H9 (cell line): ENCODE measurements at regions not wholly inside any gene's neighbourhood (a gene's known extent, or its start where the extent isn't known, plus 50 kb on each side); places are given as distances from the start of the nearest gene placed in this dataset.

Experiments
- DNase-seq: peaks from one replicate; pipeline ENCODE4 v3.0.0-alpha.2; 2017
- H2AFZ ChIP-seq: one replicate; pipeline ENCODE4 v1.6.1; 2013; ENCODE audit warnings: mild to moderate bottlenecking, low read length, control low read depth, moderate library complexity
- H2AK5ac ChIP-seq: 2 replicates; pipeline ENCODE4 v1.6.1; 2013; ENCODE audit warnings: low read length, control low read depth, mixed read lengths; ENCODE audit not compliant: insufficient read length
- H2BK120ac ChIP-seq: one replicate; pipeline ENCODE4 v1.6.1; 2013; ENCODE audit warnings: low read depth, mild to moderate bottlenecking, low read length, control low read depth, inconsistent platforms; ENCODE audit not compliant: poor library complexity, severe bottlenecking
- H2BK12ac ChIP-seq: 2 replicates; pipeline ENCODE4 v1.6.1; 2013; ENCODE audit warnings: low read length, control low read depth, mixed read lengths, low read depth; ENCODE audit not compliant: insufficient read length
- H2BK15ac ChIP-seq: 2 replicates; pipeline ENCODE4 v1.6.1; 2013; ENCODE audit warnings: low read depth, low read length, control low read depth
- H2BK20ac ChIP-seq: one replicate; pipeline ENCODE4 v1.6.1; 2013; ENCODE audit warnings: low read depth, mild to moderate bottlenecking, low read length, control low read depth, inconsistent platforms; ENCODE audit not compliant: poor library complexity, severe bottlenecking
- H2BK5ac ChIP-seq: 2 replicates; pipeline ENCODE4 v1.6.1; 2013; ENCODE audit warnings: low read length, control low read depth, mixed read lengths; ENCODE audit not compliant: insufficient read length
- H3K14ac ChIP-seq: 2 replicates; pipeline ENCODE4 v1.6.1; 2013; ENCODE audit warnings: low read length, control low read depth; ENCODE audit not compliant: insufficient read depth
- H3K18ac ChIP-seq: 2 replicates; pipeline ENCODE4 v1.6.1; 2013; ENCODE audit warnings: low read depth, mild to moderate bottlenecking, mixed read lengths, low read length, control low read depth; ENCODE audit not compliant: insufficient read length
- H3K23ac ChIP-seq: 2 replicates; pipeline ENCODE4 v1.6.1; 2013; ENCODE audit warnings: low read length, control low read depth, mixed read lengths, low read depth; ENCODE audit not compliant: insufficient read length
- H3K23me2 ChIP-seq: 2 replicates; pipeline ENCODE4 v1.6.1; 2013; ENCODE audit warnings: low read depth, mild to moderate bottlenecking, mixed read lengths, low read length, control low read depth; ENCODE audit not compliant: insufficient read length, poor library complexity, severe bottlenecking
- H3K27ac ChIP-seq: 2 replicates; pipeline ENCODE4 v1.5.1; 2013; ENCODE audit warnings: low read length, control low read depth, mixed read lengths, low read depth; ENCODE audit not compliant: insufficient read length
- H3K27me3 ChIP-seq: 2 replicates; pipeline ENCODE4 v1.6.1; 2013; ENCODE audit warnings: low read length, control low read depth, inconsistent platforms; ENCODE audit not compliant: insufficient read depth
- H3K4ac ChIP-seq: 2 replicates; pipeline ENCODE4 v1.6.1; 2013; ENCODE audit warnings: low read depth, mild to moderate bottlenecking, control low read depth, inconsistent platforms, low read length, moderate library complexity
- H3K4me1 ChIP-seq: 2 replicates; pipeline ENCODE4 v1.6.1; 2013; ENCODE audit warnings: low read length, control low read depth, inconsistent platforms; ENCODE audit not compliant: insufficient read depth
- H3K4me2 ChIP-seq: 2 replicates; pipeline ENCODE4 v1.6.1; 2013; ENCODE audit warnings: low read length, control low read depth, mixed read lengths; ENCODE audit not compliant: insufficient read length, insufficient read depth
- H3K56ac ChIP-seq: 2 replicates; pipeline ENCODE4 v1.6.1; 2013; ENCODE audit warnings: low read depth, mild to moderate bottlenecking, mixed read lengths, low read length, control low read depth; ENCODE audit not compliant: insufficient read length
- H3K79me1 ChIP-seq: 2 replicates; pipeline ENCODE4 v1.6.1; 2013; ENCODE audit warnings: low read depth, mild to moderate bottlenecking, moderate library complexity, low read length, control low read depth, inconsistent platforms; ENCODE audit not compliant: insufficient read depth, poor library complexity, severe bottlenecking
- H3K79me2 ChIP-seq: 2 replicates; pipeline ENCODE4 v1.6.1; 2013; ENCODE audit warnings: low read length, control low read depth, inconsistent platforms; ENCODE audit not compliant: insufficient read depth
- H3K9ac ChIP-seq: 2 replicates; pipeline ENCODE4 v1.6.1; 2013; ENCODE audit warnings: low read length, control low read depth, mixed read lengths; ENCODE audit not compliant: insufficient read length; ENCODE audit errors: extremely low read depth
- H3K9me3 ChIP-seq: one replicate; pipeline ENCODE4 v1.6.1; 2013; ENCODE audit warnings: low read depth, low read length, inconsistent platforms; ENCODE audit not compliant: control insufficient read depth
- H3T11ph ChIP-seq: one replicate; pipeline ENCODE4 v1.6.1; 2013; ENCODE audit warnings: mild to moderate bottlenecking, low read length, control low read depth, inconsistent platforms
- H4K20me1 ChIP-seq: one replicate; pipeline ENCODE4 v1.6.1; 2013; ENCODE audit not compliant: control insufficient read depth, insufficient read length, insufficient read depth
- H4K5ac ChIP-seq: 2 replicates; pipeline ENCODE4 v1.6.1; 2013; ENCODE audit warnings: low read depth, mild to moderate bottlenecking, mixed read lengths, low read length, control low read depth; ENCODE audit not compliant: insufficient read length
- H4K8ac ChIP-seq: replicated peaks from 2 replicates; pipeline ENCODE4 v1.6.1; 2013; ENCODE audit warnings: low read length, control low read depth, mixed read lengths, low read depth; ENCODE audit not compliant: insufficient read length
- H4K91ac ChIP-seq: 2 replicates; pipeline ENCODE4 v1.6.1; 2013; ENCODE audit warnings: low read depth, mild to moderate bottlenecking, moderate library complexity, mixed read lengths, low read length, control low read depth; ENCODE audit not compliant: insufficient read length
- H3K27ac Mint-ChIP-seq, 3 experiments: 2 replicates in 2 of 3; 3 replicates in 1 of 3; pipeline ENCODE4 v1.8.0; 2020 to 2021; ENCODE audit warnings: mixed read lengths in 3 of 3, mild to moderate bottlenecking in 1 of 3, moderate library complexity in 1 of 3
- H3K27me3 Mint-ChIP-seq: 2 replicates; pipeline ENCODE4 v1.8.0; 2021; ENCODE audit warnings: low read depth, mild to moderate bottlenecking, moderate library complexity, mixed read lengths
- H3K36me3 Mint-ChIP-seq, 3 experiments: 2 replicates in 2 of 3; 3 replicates in 1 of 3; pipeline ENCODE4 v1.8.0; 2020 to 2021; ENCODE audit warnings: low read depth in 3 of 3, mixed read lengths in 3 of 3; ENCODE audit not compliant: insufficient read depth in 1 of 3
- H3K4me1 Mint-ChIP-seq, 2 experiments: 2 replicates each; pipeline ENCODE4 v1.8.0; 2020; ENCODE audit warnings: mixed read lengths in 2 of 2
- H3K4me3 Mint-ChIP-seq, 2 experiments: 2 replicates in 1 of 2; 3 replicates in 1 of 2; pipeline ENCODE4 v1.8.0; 2020 to 2021; ENCODE audit warnings: mild to moderate bottlenecking in 2 of 2, mixed read lengths in 2 of 2, moderate library complexity in 1 of 2
- H3K9me3 Mint-ChIP-seq, 2 experiments: 2 replicates in 1 of 2; 3 replicates in 1 of 2; pipeline ENCODE4 v1.8.0; 2020; ENCODE audit warnings: mild to moderate bottlenecking in 2 of 2, mixed read lengths in 2 of 2, moderate library complexity in 1 of 2
- CTCF ChIP-seq: fragments of 200-600 bp; sonication (generic); conservative IDR thresholded peaks from 3 replicates; pipeline ENCODE4 v1.8.0; 2021; ENCODE audit warnings: antibody characterized with exemption, mild to moderate bottlenecking
- WGBS: extraction: QIAGEN DNeasy Blood & Tissue Kit; methylation state at CpG from one replicate; pipeline ENCODE4 v1.1.7; 2013; ENCODE audit warnings: missing lambda C conversion rate, low lambda C conversion rate, mixed read lengths; ENCODE audit not compliant: insufficient read length; ENCODE audit errors: extremely low coverage; 5-methylcytosine and 5-hydroxymethylcytosine counted together

GRCh38 chrX:25976683-25977310 is 161.3 kb upstream of the MAGEB18 start:
- Histone ChIP-seq H3K4ac (no peak overlapping the region), H3K9ac (no peak overlapping the region), H3K9me3 (peaks cover 5% of the 10 kb centered on the region), H3K4me2 (no peak overlapping the region), H4K20me1 (no peaks in the 10 kb centered on the region), H3K27me3 (no peaks in the 10 kb centered on the region), H2BK20ac (no peak overlapping the region), H3K14ac (no peak overlapping the region), H2BK15ac (no peak overlapping the region), H4K91ac (no peak overlapping the region), H2BK5ac (no peak overlapping the region), H3K79me2 (no peaks in the 10 kb centered on the region), H3K4me1 (no peaks in the 10 kb centered on the region), H2BK12ac (no peak overlapping the region), H2BK120ac (no peak overlapping the region), H3K56ac (no peak overlapping the region), H4K8ac (no peak overlapping the region), H3T11ph (no peak overlapping the region), H3K18ac (no peak overlapping the region), H3K79me1 (no peaks in the 10 kb centered on the region), H3K27ac (no peak overlapping the region), H3K23me2 (no peaks in the 10 kb centered on the region), H2AFZ (no peak overlapping the region), H4K5ac (no peak overlapping the region), H2AK5ac (no peak overlapping the region), H3K23ac (no peak overlapping the region)
- H3K27me3 Mint-ChIP-seq, result peaks cover 2% of the 10 kb centered on the region
- no peak overlapping the region for H3K4me3 Mint-ChIP-seq
- H3K9me3 Mint-ChIP-seq, result peaks cover 84 to 87% of the 10 kb centered on the region in 2 experiments
- H3K27ac Mint-ChIP-seq, result peak overlapping the region in 1 of 3 experiments; percentile 84; a peak in 1 of 7 replicates
- H3K4me1 Mint-ChIP-seq, result peaks cover 6 to 14% of the 10 kb centered on the region in 2 experiments
- no CpG with 5 or more reads among the region's 10 CpGs for WGBS
- peak; percentile 31 for DNase-seq
- peaks cover 2 to 7% (median 5%) of the 10 kb centered on the region in 3 experiments; a peak in 4 of 7 replicates for H3K36me3 Mint-ChIP-seq
- TF ChIP-seq CTCF, result no peak
